ENCODE measurements at regions not wholly inside any gene's neighbourhood (a gene's known extent, or its start where the extent isn't known, plus 50 kb on each side); places are given as distances from the start of the nearest gene placed in this dataset.
"Not testable (repeated sequence)": the region's sequence is repeated elsewhere in the genome, so short reads cannot be mapped to it uniquely, and the experiment has no call there.

GRCh38 chr1:239106689-239107088 lies 279.7 kb upstream of the CHRM3 start:
- DNase-seq, result not testable (repeated sequence)

GRCh38 chr1:239098400-239099037 lies 287.8 kb upstream of the CHRM3 start:
- DNase-seq, result no peak

GRCh38 chr1:239091537-239091936 lies 294.8 kb upstream of the CHRM3 start:
- DNase-seq, result no peak

- DNase-seq, result no peak
Measured at GRCh38 chr1:239084459-239085080, 301.8 kb upstream of the CHRM3 start.

GRCh38 chr1:239081947-239082346 lies 304.4 kb upstream of the CHRM3 start:
- not testable (repeated sequence) for DNase-seq

- DNase-seq, result no peak
Measured at GRCh38 chr1:239067480-239067879, 318.9 kb upstream of the CHRM3 start.

- no peak for DNase-seq
Measured at GRCh38 chr1:239067058-239067457, 319.3 kb upstream of the CHRM3 start.

GRCh38 chr1:239061770-239062169 lies 324.6 kb upstream of the CHRM3 start:
- no peak for DNase-seq

GRCh38 chr1:239058190-239058589 lies 328.2 kb upstream of the CHRM3 start:
- DNase-seq, result no peak

GRCh38 chr1:239056940-239057339 lies 329.4 kb upstream of the CHRM3 start:
- no peak for DNase-seq

GRCh38 chr1:239053279-239053678 lies 333.1 kb upstream of the CHRM3 start:
- DNase-seq, result no peak

- DNase-seq, result no peak
Measured at GRCh38 chr1:239049571-239049970, 336.8 kb upstream of the CHRM3 start.

- no peak for DNase-seq
Measured at GRCh38 chr1:239044829-239045228, 341.5 kb upstream of the CHRM3 start.

- no peak for DNase-seq
Measured at GRCh38 chr1:239040523-239040922, 345.8 kb upstream of the CHRM3 start.

GRCh38 chr1:239031310-239031709 lies 355.1 kb upstream of the CHRM3 start:
- DNase-seq, result no peak

GRCh38 chr1:239025997-239026694 lies 360.2 kb upstream of the CHRM3 start:
- no peak for DNase-seq

GRCh38 chr1:239025223-239025622 lies 361.1 kb upstream of the CHRM3 start:
- no peak for DNase-seq

- DNase-seq, result no peak
Measured at GRCh38 chr1:239023732-239024360, 362.5 kb upstream of the CHRM3 start.

- no peak for DNase-seq
Measured at GRCh38 chr1:239016337-239016736, 370.0 kb upstream of the CHRM3 start.

- DNase-seq, result no peak
Measured at GRCh38 chr1:239011382-239011781, 375.0 kb upstream of the CHRM3 start.

- no peak for DNase-seq
Measured at GRCh38 chr1:239008568-239008967, 377.8 kb upstream of the CHRM3 start.

GRCh38 chr1:239006276-239006675 lies 380.1 kb upstream of the CHRM3 start:
- no peak for DNase-seq

- DNase-seq, result no peak
Measured at GRCh38 chr1:238999944-239000343, 386.4 kb upstream of the CHRM3 start.

GRCh38 chr1:238998577-238998976 lies 387.8 kb upstream of the CHRM3 start:
- no peak for DNase-seq
